Forelimb muscle (tissue), 1 donor: ENCODE measurements at regions not wholly inside any gene's neighbourhood (a gene's known extent, or its start where the extent isn't known, plus 50 kb on each side); places are given as distances from the start of the nearest gene placed in this dataset.

Experiments used
- DNase-seq: peaks from one replicate; pipeline ENCODE4 v3.0.0-alpha.2; 2013; ENCODE audit warnings: low read depth

- no peak for DNase-seq
Measured at GRCh38 chr11:15539645-15540044, 424.9 kb downstream of the INSC start.

- DNase-seq: no peak
Measured at GRCh38 chr11:15541079-15541478, 426.4 kb downstream of the INSC start.

DNA sequence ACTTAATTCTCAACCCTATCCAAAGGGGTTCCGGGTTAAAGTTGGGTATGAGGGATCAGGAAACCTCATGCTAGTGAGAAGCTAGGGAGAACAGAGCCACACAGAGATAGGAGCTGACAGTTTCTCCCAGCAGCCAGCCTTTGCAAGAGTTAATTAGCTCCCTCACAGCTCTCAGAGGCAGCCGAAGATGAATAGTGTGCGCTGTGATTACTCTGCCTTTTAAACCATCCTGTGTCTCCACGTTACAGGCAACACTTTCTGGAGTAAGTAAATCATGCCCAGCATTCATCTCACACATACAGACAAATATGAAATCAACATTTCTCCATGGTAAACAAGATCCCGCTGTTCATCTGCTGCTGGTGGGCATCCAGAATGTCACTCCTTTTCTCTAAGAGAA is 429.6 kb downstream of the INSC start:
- DNase-seq: no peak

DNA sequence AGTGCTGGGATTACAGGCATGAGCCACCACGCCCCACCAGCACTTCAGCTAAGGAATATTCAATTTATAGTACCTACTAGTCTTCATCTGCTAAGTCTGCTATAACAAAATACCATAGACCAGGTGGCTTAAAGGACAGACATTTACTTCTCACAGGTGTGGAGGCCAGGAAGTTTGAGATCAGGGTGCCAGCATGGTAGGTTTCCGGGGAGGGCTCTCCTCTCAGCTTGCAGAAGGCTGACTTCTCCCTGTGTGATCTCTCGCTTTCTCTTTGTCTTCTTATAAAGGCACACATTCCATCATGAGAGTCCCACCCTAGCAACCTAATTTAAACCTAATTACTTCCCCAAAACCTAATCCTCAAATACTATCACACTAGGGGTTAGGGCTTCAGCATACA is 433.0 kb downstream of the INSC start:
- DNase-seq: no peak

DNA sequence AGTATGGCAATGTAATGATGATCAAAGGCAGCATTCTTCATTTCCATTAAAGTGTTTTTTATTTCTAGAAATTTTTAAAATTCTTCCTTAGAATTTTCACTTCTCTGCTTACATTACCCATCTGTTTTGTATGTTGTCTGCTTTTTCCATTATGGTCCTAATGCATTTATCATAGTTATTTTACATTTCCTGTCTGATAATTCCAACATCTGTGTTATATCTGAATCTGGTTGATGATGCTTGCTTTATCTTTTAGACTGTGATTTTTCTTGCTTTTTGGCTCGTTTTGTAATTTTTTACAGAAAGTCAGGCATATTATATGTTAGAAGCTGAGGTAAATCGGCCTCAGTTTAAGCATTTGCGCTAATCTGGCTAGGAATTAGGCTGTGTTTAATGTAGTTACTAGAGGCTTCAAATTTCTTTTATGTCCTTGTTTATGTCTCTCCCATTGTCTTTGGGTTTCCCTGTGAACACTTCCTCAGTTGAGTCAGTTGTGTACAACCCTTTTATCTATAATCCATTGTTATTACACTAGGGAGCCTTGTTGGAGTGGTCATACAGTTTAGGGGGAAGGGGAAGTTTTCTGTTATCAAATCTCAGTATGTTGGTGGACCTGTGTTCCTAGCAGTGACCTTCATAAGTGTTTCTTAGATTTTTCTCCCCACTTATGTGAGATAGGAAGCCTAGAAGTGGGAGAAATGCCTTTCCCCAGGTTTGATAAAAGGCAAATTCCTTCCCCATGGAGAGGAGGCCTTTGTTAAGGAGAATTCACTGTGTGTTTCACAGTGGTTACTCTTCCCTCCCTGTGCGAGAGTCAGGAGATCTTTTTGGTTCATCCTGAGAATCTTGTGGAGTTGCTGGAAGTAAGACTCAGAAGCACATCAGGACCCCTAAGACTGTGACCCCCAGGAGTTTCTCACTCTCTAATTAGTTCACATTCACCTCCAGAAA is 437.5 kb downstream of the INSC start:
- DNase-seq: no peak

DNA sequence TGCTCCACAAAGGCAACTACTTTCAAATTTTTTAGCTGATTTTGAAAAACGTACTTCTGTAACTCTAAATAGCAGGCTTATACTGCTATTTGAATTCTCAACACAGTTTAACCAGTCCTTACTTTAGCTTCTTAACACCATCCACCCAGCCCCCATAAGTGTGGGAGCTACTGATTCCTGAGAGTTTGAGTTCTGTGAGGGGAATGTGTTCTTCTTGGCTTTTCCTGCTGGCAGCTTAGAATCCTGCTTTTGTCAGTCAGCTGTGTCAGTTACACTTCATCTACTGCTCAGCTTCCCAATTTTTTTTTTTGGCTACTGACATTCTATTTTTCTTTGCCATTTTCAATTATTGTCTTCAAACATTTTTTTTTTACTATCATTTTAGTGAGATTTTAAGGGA is 440.4 kb downstream of the INSC start:
- no peak for DNase-seq

DNA sequence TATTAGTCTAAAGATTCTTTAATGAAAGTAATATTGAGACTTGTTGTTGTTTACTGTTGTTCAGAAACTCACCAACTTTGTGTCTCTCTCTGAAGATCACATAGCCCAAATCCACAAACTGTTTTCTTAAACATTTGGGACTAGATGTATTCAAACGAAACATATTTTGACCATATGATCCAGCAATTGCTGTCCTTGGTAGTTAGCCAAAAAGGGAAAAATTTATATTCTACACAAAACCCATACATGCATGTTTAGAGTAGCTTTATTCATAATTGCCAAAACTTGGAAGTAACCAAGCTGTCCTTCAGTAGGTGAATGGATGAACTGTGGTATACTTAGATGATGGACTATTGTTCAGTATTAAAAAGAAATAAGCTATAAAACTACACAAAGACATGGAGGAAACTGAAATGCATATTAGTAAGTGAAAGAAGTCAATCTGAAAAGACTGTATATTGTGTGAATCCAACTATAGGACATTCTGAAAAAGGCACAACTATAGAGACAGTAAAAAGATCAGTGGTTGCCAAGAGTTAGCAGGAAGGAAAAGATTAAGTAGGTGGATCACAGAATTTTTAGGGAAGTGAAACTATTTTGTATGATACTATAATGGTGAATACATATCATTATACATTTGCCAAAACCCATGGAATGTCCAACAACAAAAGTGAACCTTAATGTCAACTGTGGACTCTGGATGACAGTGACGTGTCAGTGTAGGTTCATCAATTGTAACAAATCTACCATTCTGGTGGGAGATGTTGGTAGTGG is 442.9 kb downstream of the INSC start:
- no peak for DNase-seq

GRCh38 chr11:15558513-15559181 is 443.9 kb downstream of the INSC start:
- DNase-seq: no peak

DNA sequence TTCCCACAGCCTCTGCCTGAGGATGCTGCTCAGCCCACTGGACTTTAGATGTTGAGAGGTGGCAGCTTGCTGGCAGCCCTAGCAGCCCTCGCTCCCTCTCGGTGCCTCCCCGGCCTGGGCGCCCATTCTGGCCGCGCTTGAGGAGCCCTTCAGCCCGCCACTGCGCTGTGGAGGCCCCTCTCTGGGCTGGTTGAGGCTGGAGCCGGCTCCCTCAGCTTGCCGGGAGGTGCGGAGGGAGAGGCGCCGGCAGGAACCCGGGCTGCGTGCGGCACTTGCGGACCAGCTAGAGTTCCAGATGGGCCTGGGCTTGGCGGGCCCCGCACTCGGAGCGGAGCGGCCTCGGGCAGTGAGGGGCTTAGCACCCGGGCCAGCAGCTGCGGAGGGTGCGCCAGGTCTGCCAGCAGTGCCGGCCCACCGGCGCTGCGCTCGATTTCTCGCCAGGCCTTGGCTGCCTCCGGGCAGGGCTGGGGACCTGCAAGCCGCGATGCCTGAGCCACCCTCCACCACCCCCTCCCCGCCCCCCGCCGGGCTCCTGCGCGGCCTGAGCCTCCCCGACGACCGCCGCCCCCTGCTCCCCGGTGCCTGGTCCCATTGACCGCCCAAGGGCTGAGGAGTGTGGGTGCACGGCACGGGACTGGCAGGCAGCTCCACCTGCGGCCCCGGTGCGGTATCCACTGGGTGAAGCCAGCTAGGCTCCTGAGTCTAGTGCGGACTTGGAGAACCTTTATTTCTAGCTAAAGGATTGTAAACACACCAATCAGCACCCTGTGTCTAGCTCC is 446.2 kb downstream of the INSC start:
- no peak for DNase-seq

DNA sequence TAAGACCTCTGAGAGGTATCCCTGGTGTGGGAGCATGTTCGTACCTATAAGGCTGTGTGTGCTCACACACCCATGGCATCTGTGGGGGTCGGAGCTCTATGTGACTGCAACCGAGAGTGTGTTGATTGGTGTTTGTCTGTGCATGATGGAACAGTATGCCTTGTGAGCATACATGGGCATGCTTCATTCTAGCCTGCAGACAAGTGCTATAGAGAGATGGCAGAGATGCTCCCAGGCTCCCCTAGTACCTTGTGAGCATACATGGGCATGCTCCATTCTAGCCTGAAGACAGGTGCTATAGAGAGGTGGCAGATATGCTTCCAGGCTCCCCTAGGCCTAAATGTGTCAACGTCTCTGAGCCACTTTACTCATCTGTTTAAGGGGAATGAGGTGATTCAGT is 447.5 kb downstream of the INSC start:
- no peak for DNase-seq

GRCh38 chr11:15563054-15563453 is 448.3 kb downstream of the INSC start:
- DNase-seq: no peak

DNA sequence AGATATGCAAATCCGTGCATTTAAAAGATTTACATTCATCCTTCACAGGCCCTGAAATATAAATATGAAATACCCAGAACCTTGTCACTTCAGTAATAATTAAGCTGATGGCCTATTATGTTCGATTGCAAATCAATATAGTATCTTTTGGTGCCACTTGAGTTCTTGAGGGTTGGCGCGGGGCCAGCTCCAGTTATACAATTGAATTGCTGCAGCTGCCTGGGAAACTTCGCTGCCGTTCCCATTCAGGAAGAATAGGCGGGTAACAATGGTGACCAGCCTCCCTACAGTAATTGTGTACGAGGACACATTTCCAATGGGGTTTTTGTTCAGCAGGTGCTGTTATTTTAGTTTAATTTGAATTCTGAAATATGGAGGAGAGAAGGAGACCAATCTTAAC is 451.2 kb downstream of the INSC start:
- no peak for DNase-seq

- no peak for DNase-seq
Measured at GRCh38 chr11:15568440-15568839, 453.7 kb downstream of the INSC start.

DNA sequence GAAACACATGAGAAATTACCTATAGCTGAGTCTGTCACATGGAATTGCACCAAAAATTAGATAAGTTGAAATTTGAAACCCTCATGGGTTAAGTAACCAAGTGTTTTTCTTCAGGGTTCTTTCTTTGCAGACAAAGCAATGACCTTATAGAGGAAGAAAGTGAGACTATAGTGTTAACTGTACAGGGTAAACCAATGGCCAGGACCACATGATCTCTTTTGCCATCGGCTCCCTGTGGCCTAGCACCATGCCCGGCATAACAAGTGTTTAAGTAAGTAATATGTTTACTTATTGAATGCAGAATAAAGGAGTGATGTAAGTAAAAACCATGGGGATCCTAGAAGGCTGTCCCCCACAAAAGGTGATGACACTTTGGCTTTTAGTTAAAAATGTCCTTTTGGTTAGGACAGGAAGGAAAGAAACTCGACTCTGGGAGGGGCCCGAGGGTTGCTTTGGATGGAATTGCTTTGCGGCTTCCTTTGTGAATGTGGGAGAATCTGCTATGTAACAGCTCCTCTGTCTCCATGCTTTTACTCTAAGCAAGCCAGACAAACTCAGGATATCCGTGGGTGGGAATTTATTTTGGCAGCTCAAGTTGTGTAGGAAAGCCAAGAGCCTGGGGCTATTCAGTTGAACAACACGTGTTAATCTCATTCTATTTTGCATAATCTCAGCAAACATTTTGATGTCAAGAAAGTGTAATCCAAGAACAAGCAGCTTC is 454.7 kb downstream of the INSC start:
- peak; percentile 74 for DNase-seq

DNA sequence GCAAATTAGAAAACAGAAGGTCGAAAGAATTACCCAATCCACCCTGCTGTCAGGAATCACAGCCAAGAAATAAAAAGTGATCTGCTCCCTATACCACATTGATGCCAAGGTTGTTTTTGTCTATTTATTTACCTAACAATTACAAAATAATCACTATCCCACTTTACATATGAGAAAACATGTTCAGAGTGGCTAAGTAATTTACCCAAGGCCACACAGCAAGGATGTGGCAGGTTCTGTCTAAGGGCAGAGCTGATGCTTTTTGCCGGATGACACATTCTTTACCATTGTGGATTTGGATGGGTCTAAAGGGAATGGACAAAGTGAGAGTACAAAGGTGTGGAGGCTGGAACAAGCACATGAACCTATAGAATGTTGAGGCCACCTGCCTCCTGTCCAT is 460.7 kb downstream of the INSC start:
- no peak for DNase-seq

DNA sequence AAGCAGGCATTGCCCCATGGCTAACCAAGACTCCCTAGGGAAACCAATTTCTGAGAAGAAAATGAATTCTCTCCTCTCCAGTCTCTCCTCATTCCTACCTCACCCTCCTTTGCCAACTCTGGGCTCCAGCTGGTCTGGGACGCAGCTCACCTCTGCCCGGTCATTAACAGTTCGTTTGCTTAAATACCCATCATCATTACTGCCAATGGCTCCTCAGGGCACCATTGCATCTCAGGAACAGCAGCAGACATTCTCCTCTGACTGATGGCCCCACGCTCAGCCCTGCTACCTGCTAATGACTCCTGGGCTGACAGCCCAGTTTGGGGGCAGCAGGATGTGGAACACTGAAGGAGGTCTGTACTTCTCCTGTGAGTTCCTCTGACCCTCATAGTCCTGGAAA is 462.0 kb downstream of the INSC start:
- no peak for DNase-seq

DNA sequence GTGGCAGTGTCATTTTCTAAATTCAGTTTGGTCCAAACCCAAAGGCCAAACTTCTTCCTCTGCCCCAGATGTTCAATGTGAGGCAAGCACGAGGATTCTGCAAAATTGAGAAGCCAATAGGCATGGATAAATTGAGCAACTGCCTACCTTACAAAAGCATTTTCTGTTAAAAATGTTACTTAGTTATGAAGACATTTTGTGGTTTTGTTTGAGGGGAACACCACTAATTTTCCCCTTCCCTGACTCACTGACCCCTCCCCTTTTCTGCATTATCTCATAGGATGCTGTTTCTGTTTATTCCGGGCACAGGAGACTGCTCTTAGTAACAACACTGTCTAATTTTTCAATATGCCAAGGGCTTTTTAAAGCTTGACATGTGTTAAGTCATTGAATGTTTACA is 462.8 kb downstream of the INSC start:
- DNase-seq: no peak

DNA sequence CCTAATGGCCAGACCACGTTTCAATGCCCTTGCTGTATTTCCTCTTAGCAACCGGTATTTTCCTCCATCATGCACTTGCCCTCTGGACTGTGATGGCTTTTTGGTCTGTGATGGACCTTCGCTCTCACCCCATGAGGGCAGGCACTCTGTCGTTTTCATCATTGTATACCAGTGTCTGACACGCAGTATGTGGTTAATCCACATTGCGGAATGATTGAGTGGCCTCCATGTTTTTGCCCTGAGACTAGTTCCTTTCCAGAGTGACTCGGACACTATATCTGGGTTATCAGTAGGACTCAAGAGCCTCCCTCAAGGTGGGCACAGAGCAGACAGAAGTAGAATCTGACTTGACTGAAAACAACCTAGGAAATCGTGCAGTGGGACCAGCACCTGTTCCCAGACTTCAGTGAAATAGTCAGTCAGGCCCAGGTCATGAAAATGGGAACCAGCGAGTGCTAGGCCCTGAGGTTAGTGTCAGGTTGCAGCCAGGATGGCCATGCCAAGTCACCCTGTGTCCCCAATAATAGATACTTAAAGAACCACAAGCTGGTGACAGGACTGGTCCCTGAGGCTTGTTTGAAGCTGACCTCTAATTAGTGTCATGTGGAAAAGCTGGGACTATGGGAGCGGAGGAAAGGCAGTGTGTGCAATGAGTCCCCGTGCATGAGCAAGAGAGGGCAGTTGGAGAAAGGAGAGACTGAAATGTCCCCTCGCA is 464.7 kb downstream of the INSC start:
- DNase-seq: no peak

- DNase-seq: no peak
Measured at GRCh38 chr11:15580056-15580774, 465.5 kb downstream of the INSC start.

DNA sequence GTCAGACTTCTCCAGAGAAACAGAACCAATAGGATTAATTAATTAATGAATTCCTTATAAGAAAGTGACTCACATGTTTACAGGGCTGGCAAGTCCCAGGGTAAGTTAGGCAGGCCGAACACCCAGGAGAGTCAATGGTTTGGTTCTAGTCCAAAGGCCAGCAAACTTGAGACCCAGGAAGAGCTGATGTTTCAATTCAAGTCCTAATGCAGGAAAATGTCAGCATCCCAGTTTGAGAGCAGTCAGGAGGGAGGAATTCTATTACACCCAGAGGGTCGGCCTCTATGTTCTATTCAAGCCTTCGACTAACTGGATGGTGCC is 466.0 kb downstream of the INSC start:
- no peak for DNase-seq
